ENCODE measurements at regions not wholly inside any gene's neighbourhood (a gene's known extent, or its start where the extent isn't known, plus 50 kb on each side); places are given as distances from the start of the nearest gene placed in this dataset.

DNA sequence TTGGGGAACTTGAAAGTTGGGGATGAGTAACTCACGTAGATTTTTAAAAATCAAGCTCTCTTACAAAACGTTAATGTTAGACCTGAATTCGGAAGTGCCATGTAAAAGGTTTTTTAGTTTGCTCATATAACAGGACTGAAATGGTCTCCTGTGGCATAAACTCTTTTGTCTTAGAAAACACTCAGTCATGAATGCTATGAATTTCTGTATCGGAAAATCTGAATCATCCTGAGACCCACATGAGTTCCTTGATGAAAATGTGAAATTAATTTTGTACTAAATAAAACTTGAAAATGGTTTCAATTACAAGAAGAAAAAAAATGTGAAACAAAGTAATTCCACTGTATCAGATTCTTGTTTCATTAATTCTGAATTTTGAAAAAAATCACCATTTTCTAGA is 134.8 kb upstream of the BMPER start:
- Histone ChIP-seq H3K36me3 (replicated peaks in 1 of 2; ENCODE audit: control insufficient read depth in 1 of 2, insufficient read depth in 2 of 2, low read length in 2 of 2) (no peaks in the 10 kb centered on the region), H4K20me1 (ENCODE audit: insufficient read depth, low read length) (no peaks in the 10 kb centered on the region), H2AFZ (ENCODE audit: low read length) (no peak overlapping the region), H3K27ac (ENCODE audit: extremely low read length, insufficient read depth, low read length) (no peak overlapping the region), H3K79me2 (ENCODE audit: insufficient read depth, low read length) (no peaks in the 10 kb centered on the region), H3K9me3 (ENCODE audit: low read length) (no peaks in the 10 kb centered on the region), H3K4me2 (ENCODE audit: low read depth, low read length) (no peak overlapping the region), H3K9ac (ENCODE audit: insufficient read depth, low read depth, low read length) (no peak overlapping the region), H3K27me3 (ENCODE audit: control insufficient read depth in 1 of 2, insufficient read depth in 2 of 2, low read length in 2 of 2) (0 out of 5 replicates have a peak, but pooled peaks cover 0 to 2% of the 10 kb centered on the region in 2 experiments), H3K4me3 (replicated peaks in 1 of 3; ENCODE audit: insufficient read depth in 1 of 3, low read depth in 2 of 3, low read length in 3 of 3) (no peak overlapping the region), H3K4me1 (ENCODE audit: insufficient read depth, low read length) (no peaks in the 10 kb centered on the region)
- CTCF ChIA-PET (ENCODE audit: low intra/inter-chr PET ratio, low total read pairs): no interaction called here
- POLR2A ChIA-PET: no interaction called here
- ATAC-seq (no peak), FAIRE-seq (no peak), DNase-seq (ENCODE audit: low spot score) (no peak)
- no peak for TF ChIP-seq SAP130 (CRISPR knock-in tag; IDR thresholded peaks at IDR 0.05; ENCODE audit: low read depth)
- TF ChIP-seq HNF4G (IDR thresholded peaks at IDR 0.05; ENCODE audit: borderline replicate concordance, low read depth, low read length): no peak
- TF ChIP-seq HNF4G (CRISPR knock-in tag; IDR thresholded peaks at IDR 0.05; ENCODE audit: borderline replicate concordance, low read depth): no peak
- no peak for TF ChIP-seq ZNF282 (IDR thresholded peaks at IDR 0.05; ENCODE audit: partially characterized antibody)
- TF ChIP-seq HOXD1 (CRISPR knock-in tag; IDR thresholded peaks at IDR 0.05): no peak
- no peak for TF ChIP-seq STAT6 (CRISPR knock-in tag; IDR thresholded peaks at IDR 0.05; ENCODE audit: borderline replicate concordance)
- TF ChIP-seq CCDC6 (CRISPR knock-in tag; IDR thresholded peaks at IDR 0.05): no peak
- TF ChIP-seq FLYWCH1 (CRISPR knock-in tag; IDR thresholded peaks at IDR 0.05): no peak
- no peak for TF ChIP-seq ZMYM3 (CRISPR knock-in tag; IDR thresholded peaks at IDR 0.05)
- no peak for TF ChIP-seq PHB2 (IDR thresholded peaks at IDR 0.05; ENCODE audit: partially characterized antibody)
- TF ChIP-seq TAF15 (IDR thresholded peaks at IDR 0.05; ENCODE audit: low read depth, low read length, poor library complexity, severe bottlenecking): no peak
- no peak for TF ChIP-seq SMARCC2 (IDR thresholded peaks at IDR 0.05)
- no peak for TF ChIP-seq ZZZ3 (CRISPR knock-in tag; IDR thresholded peaks at IDR 0.05; ENCODE audit: borderline replicate concordance)
- TF ChIP-seq, protein P1, sequence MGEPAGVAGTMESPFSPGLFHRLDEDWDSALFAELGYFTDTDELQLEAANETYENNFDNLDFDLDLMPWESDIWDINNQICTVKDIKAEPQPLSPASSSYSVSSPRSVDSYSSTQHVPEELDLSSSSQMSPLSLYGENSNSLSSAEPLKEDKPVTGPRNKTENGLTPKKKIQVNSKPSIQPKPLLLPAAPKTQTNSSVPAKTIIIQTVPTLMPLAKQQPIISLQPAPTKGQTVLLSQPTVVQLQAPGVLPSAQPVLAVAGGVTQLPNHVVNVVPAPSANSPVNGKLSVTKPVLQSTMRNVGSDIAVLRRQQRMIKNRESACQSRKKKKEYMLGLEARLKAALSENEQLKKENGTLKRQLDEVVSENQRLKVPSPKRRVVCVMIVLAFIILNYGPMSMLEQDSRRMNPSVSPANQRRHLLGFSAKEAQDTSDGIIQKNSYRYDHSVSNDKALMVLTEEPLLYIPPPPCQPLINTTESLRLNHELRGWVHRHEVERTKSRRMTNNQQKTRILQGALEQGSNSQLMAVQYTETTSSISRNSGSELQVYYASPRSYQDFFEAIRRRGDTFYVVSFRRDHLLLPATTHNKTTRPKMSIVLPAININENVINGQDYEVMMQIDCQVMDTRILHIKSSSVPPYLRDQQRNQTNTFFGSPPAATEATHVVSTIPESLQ (CRISPR knock-in tag; conservative IDR thresholded peaks at IDR 0.05): no peak
- TF ChIP-seq TGIF2 (CRISPR knock-in tag; IDR thresholded peaks at IDR 0.05): no peak
- no peak for TF ChIP-seq HIVEP1 (CRISPR knock-in tag; IDR thresholded peaks at IDR 0.05)
- TF ChIP-seq CHD2 (IDR thresholded peaks at IDR 0.05; ENCODE audit: low read depth, low read length): no peak
- in situ Hi-C loops (cut with HindIII; ENCODE audit: extremely low pct_ligation_motif_present, low pct_unique_long_range_greater_than_20kb): no loop called here
- 44% methylated on average over 4 of the region's 4 CpGs for WGBS (ENCODE audit: low lambda C conversion rate)
- intact Hi-C loops (cut with micrococcal nuclease; ENCODE audit: unreplicated experiment): no loop called here
- BruUV-seq (replicated peaks): no TSS peak

Data from HepG2 (cell line).